DMS53 treated with DMSO at 0.1 percent for 48 hours (cell line): ENCODE measurements at regions not wholly inside any gene's neighbourhood (a gene's known extent, or its start where the extent isn't known, plus 50 kb on each side); places are given as distances from the start of the nearest gene placed in this dataset.

ENCODE experiments used
- DNase-seq: peaks from one replicate; lab custom pipeline; 2025; ENCODE audit not compliant: unreplicated experiment; lab: John Stamatoyannopoulos, UW

- no peak for DNase-seq
These were observed 119.1 kb upstream of the TMC3 start for GRCh38 chr15:81492969-81493645.

- DNase-seq = no peak
These were observed 118.4 kb upstream of the TMC3 start for GRCh38 chr15:81492331-81492968.

GRCh38 chr15:81491414-81492096, 117.5 kb upstream of the TMC3 start:
- DNase-seq = no peak

- DNase-seq = no peak
These were observed 111.8 kb upstream of the TMC3 start for GRCh38 chr15:81485806-81486205.

- no peak for DNase-seq
These were observed 110.3 kb upstream of the TMC3 start for GRCh38 chr15:81484086-81484955.

- no peak for DNase-seq
These were observed 109.5 kb upstream of the TMC3 start for GRCh38 chr15:81483496-81483895.

- no peak for DNase-seq
These were observed 107.3 kb upstream of the TMC3 start for GRCh38 chr15:81481346-81481745.

GRCh38 chr15:81480645-81481053, 106.6 kb upstream of the TMC3 start:
- DNase-seq = peak; percentile 41

GRCh38 chr15:81478354-81478753, 104.3 kb upstream of the TMC3 start:
- DNase-seq = no peak

- no peak for DNase-seq
These were observed 101.9 kb upstream of the TMC3 start for GRCh38 chr15:81475926-81476325.

GRCh38 chr15:81475471-81475870, 101.5 kb upstream of the TMC3 start:
- DNase-seq = no peak

GRCh38 chr15:81473946-81474345, 99.9 kb upstream of the TMC3 start:
- DNase-seq = no peak

GRCh38 chr15:81473177-81473576, 99.2 kb upstream of the TMC3 start:
- no peak for DNase-seq

GRCh38 chr15:81471151-81471550, 97.1 kb upstream of the TMC3 start:
- no peak for DNase-seq

- DNase-seq = no peak
These were observed 95.1 kb upstream of the TMC3 start for GRCh38 chr15:81469154-81469553.

- no peak for DNase-seq
These were observed 92.7 kb upstream of the TMC3 start for GRCh38 chr15:81466741-81467140.

GRCh38 chr15:81454024-81454423, 80.0 kb upstream of the TMC3 start:
- DNase-seq = peak; percentile 28

GRCh38 chr15:81450721-81451120, 76.7 kb upstream of the TMC3 start:
- DNase-seq = no peak

GRCh38 chr15:81449836-81450474, 75.9 kb upstream of the TMC3 start:
- DNase-seq = peak; percentile 79

GRCh38 chr15:81443040-81443820, 69.2 kb upstream of the TMC3 start:
- DNase-seq = no peak
